HG02981 (cell line): ENCODE measurements at regions not wholly inside any gene's neighbourhood (a gene's known extent, or its start where the extent isn't known, plus 50 kb on each side); places are given as distances from the start of the nearest gene placed in this dataset.
"Not testable (repeated sequence)": the region's sequence is repeated elsewhere in the genome, so short reads cannot be mapped to it uniquely, and the experiment has no call there.

Experiments
- ATAC-seq: cut with Tn5 transposase; IDR thresholded peaks from one replicate; pipeline ENCODE4 v1.9.1; 2021; ENCODE audit warnings: mild to moderate bottlenecking, moderate library complexity; ENCODE audit not compliant: unreplicated experiment

DNA sequence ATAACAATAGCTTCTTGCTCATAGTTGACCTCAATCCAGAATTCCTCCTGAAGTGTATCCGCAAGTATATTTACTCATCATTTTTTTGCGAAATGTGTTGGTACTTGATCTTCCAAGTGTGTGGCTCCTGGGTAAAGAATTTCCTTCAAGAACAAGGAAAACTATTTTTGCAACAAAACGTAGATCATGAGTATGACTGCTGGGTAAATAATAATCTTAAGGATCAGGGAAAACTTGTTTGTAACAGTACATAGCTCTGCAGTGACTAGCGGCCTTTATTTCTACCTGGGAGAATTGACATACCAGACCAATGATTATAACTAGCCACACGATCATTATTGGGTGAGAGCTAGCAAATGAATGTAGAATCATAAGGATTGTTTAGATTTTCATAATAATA, 1311.7 kb downstream of the ARAP2 start:
- ATAC-seq, result no peak

DNA sequence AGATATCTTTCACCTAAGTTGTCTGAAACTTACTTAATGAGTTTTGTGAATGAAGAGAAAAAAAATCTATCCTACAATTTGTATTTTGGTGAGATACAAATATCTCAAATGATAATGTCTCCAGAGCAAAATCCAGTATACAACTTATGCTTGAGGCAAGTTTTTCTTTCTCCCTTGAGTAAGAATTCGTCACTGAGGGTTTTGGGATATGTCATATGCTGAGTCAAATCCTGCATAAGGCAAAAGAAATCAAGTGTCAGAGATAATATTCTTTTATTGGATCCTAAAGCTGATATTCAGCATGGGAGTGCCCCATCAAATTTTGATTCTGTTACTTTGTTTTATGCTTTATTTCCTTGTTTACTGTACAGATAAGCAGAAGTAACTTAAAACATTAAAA, 1308.6 kb downstream of the ARAP2 start:
- ATAC-seq, result no peak

DNA sequence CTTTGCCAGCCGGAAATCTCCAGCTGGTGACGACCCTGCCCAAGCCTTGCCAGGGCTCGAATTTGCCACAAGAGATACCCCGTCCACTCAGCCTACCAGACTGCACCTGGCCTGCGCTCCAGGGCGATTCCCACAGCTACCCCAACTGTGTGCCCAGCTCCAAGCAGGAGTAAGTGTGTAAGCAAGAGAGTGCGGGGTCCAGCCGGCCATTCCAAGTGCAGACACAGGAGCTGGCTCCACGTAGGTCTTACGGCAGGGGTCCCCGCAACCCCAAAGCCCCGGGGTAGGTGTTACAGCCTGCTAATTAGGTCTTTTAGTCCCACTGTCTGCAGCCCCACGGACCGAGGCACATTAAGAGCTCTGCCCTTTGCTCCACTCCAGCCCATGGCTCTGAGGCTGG, 1305.2 kb downstream of the ARAP2 start:
- ATAC-seq, result no peak

DNA sequence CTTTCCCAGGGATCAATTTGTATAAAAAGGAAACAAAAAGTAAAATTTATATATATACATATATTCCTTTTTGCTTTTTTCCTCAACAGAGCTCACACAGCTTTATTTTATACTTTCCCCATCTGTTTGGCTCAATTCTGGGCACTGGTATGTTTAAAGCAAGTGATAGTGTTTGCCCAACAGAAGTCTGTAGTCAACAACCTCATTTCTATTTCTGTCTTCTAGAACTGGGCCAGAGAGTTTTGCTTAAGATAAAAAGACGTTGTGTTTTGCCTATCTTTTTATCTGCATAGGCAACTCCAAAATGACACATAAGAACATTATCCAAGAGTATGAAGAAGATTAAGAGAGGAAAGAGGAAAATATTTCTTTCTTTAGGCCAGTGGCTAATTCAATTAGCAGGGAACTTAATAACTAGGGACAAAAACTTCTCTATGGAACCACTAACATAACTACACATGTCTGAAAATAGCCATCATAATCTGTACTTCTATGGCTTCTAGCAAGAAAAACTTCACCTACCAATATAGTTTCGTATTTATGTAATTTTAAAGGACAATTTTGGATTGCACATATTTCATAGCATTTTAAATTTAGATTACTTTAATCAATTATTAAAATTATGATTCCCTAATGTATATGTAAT, 1300.5 kb downstream of the ARAP2 start:
- ATAC-seq, result no peak

DNA sequence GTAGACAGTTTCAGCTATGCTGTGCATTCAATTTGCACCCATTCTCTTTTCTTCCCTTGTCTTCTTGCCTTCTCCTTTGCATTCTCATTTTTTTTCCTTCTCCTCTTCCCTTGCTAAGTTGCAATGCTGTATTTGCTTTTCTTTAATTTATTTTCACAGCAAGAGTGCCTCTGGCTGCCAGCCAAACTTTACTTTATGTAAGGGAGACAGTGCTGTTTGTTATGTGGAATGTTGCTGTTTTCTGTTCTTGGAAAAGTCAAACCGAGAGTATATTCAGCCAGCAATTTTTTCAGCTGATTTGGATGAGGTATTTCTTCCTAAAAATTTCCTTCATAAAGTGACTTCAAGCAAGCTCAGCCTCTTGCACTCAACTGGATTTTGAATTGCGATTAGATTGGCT, 1293.4 kb downstream of the ARAP2 start:
- ATAC-seq, result no peak

DNA sequence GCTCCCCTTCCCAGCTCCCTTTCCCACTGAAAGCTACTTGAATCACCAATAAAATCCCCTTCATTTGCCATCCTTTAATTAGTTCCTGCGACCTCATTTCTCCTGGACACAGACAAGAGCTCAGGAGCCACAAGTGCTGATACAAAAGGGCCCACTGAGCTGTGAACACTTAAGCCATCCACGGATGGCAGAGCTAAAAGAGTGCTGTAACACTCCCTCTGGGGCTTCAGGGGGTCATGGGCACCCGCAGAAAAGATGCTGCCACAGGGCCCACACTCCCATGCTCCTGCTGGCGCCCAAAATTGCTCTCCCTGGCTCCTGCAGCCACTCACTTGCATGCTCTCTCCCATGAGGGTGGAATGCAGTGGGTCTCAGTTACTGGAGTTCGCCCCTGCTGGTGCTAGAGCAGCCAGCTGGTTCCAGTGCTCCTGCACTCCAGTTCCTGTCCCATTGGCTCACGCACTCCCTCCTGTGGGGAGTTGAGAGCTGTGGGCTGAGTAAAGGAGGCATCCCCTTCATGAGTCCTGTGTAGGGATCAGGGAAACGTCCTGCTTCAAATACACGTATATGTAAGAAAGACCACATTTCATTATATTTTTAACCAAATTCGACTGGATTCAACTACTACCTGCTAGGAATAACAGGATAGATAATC, 1291.0 kb downstream of the ARAP2 start:
- no peak for ATAC-seq

DNA sequence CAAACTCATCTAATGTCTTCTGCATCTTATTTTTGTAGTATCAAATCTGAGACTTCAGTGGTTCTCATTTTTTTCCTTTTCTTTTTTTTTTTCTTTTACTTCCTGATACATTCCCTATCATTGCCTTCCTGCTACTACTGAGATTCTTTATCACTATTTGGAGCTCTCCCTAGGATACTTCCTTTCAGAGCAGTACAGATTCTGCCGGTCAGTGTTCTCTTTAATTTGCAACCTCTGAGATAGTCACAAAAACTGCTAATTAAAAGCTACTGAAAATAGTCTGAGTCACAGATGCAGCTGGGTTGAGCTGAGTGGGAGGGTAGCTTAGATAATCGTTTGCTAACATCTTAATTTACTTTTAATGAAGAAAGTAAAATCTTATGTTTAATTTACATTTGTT, 1279.7 kb downstream of the ARAP2 start:
- ATAC-seq, result no peak

DNA sequence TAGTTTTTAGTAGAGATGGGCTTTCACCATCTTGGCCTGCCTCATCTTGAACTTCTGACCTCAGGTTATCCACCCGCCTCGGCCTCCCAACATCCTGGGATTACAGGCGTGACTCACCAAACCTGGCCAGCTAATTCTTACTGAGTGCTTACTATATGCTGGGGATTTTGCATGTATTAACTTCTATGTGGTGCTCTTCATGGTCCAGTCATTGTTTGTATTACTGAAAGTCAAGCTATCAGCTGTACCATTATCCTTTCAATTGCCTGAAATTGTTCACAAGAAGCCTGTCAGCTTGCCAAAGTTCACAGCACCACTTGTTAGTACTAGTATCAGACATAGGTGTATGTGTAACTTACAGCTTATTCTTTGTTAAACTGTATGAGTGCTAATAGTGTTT, 1272.1 kb downstream of the ARAP2 start:
- no peak for ATAC-seq

DNA sequence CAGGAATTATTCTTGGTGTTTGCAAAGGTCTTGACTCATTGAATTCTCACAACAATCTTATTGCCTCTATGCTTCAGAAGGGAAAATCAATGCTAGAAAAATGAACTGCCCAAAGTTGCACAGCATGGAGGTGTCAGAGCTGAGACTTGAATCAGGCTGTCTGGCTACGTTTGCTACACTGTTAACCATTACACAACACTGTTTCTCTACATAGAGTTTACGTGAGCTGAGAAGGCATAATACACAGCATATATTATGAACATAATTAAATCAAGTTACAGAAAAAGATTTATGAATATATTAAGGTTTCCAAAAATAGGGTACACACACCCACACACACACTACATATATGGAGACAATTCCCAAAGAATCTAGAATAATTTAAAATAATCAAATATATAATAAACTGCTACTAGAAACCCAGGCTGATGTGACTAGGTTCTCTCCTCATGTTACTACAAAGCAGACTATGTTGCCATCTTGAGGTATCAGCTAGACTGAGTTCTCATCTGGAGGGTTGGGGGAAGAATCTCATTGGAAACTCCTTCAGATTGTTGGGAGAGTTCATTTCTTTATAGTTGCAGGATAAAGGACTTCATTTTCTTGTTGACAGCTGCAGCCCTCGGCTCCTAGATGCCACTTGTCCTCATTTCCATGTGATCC, 1270.5 kb downstream of the ARAP2 start:
- ATAC-seq, result no peak

DNA sequence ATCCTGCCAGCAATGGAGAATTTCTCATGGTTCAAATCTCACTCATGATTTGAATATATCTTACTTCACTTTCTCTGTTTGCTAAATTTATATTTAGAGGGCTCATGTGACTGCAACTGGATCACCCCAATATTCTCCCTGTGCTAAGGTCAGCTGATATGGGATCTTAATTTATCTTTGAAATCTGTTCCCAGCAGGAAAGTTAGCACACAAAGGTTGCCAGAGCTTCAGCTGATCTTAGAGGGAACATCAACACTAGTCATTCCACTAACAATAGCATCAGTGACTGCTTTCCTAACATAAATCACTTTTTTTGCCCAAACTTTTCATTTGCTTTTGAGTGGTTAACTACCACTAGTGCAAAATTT, 1270.0 kb downstream of the ARAP2 start:
- no peak for ATAC-seq

DNA sequence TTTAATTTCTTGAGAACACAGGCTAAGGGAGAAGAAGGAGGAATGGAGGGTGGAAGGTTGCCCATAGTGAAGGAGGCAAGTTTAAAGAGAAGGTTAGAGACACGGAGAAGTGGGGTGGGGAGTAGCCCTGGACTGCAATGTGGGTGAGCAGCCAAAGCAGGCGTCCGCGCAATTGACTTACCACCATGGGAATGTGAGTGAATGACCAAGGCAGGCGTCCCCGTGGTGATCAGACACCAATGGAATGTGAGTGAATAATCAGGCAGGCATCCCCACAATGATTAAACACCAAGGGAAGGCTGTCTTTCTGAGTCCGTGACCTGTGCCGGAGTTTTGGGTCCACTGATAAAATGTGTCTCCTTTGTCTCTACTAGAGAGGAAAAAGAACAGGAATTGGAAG, 1223.1 kb downstream of the ARAP2 start:
- ATAC-seq, result not testable (repeated sequence)

DNA sequence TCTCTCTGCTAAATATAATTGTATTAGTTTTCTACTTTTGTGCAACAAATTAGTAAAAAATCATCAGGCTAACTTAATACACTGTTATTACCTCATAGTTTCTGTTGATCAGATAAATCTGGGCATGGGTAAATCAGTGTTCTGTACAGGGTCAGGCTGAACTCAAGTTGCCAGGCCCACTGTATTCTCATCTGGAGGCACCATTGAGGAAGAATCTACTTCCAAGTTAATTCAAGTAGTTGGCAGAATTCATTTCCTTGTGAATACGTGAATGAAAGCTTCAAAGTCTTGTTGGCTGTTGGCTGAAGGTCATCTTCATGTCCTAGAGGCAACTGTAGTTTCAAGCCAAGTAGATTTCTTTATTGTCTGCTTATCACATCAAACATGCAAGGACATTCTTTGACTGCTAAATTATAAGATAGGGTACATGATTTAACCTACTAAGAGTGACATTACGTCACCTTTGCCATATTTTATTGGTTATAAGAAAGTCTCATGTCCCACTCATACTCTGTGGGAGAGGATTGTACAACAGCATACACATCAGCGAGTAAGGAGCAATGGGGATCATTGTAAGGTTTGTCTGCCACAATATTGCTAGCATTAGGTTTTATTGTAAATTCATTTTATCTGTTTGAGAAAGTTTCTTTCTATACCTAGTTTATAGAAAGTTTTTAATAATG, 1219.0 kb downstream of the ARAP2 start:
- ATAC-seq, result no peak

DNA sequence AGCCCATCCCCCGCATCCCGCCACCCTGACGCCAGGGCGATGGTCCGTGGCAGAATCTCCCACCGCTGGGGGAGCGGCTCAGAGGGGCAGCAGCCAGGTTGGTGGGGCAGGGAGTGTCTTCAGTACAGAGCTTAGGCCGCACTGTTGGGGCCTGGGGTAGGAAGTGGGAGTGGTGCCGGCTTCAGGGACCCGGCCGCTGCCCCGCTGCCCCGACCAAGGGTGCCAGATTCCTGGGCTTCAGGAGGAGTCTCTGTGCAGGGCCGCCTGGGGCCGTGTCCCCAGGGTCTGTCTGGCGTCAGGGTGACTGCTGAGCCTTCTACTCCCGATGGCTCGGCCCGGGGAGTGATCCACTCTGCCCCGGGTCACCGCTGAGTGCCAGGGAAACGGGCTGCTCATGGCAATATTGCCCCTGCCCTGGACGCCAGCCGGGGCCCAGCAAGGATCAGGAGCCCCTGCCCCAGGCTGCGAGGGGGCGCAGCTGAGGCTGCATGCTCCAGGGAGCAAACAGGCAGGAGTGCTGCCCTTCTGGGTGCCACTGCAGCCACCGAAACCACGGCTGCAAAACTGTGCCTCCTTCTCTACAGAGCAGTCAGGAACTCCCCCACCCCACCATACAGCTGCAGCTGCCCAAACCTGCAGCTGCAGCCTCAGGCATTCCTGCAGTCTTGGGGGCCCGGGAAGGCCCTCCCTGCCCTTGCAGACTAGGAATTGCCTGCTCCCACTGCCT, 1206.1 kb downstream of the ARAP2 start:
- no peak for ATAC-seq

DNA sequence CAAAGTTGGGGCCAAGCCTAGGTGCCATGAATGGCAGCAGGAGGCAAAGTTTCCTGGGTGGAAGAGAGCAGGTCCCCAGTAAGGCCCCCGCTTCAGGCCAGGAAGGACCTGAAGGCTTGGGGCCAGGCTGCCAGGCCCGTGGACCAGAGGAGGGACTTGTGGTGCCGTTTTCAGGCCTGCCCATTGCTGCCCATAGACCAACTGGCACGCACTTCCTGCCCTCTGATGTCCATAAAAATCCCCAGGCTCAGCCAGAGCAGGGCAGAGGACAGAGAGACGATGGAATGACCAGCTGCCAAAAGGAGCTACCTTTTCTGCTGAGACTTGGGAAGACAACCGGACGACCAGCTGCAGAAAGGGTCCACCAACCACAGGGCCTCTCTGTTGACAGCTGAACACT, 1205.5 kb downstream of the ARAP2 start:
- no peak for ATAC-seq

DNA sequence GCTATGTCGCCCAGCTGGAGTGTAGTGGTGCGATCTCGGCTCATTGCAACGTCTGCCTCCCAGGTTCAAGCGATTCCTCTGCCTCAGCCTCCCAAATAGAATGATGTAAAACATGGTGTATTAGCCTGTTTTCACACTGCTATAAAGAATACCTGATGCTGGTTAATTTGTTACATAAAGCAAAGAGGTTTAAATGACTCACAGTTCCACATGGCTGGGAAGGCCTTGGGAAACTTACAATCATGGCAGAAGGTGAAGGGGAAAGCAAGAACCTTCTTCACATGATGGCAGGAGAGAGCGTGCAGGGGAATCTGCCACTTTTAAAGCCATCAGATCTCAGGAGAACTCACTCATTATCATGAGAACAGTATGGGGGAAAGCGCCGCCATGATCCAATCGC, 1191.8 kb downstream of the ARAP2 start:
- ATAC-seq, result no peak

DNA sequence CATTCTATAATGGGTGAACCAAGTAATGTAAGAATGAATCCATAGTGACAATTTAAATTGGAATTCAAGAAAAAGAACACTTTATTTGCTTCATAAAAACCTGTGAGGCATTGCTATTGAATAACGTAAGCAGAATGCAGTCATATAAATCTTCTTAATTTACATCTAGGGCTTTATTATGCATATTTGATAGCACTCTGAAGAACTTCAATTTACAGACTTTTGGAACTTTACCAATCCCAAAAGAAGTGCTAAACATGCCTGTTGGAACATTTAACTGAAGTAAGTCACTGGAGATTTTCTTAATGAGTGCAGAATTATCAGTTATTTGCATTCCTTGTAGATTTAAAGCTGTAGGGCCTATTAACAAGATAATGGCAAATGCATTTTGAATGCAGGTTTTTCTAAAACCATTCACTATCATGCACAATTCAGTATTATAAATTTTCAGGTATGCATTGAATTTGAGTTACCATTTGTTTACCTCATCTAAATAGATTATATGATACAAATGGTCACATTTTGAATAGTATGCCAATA, 1181.2 kb downstream of the ARAP2 start:
- no peak for ATAC-seq

DNA sequence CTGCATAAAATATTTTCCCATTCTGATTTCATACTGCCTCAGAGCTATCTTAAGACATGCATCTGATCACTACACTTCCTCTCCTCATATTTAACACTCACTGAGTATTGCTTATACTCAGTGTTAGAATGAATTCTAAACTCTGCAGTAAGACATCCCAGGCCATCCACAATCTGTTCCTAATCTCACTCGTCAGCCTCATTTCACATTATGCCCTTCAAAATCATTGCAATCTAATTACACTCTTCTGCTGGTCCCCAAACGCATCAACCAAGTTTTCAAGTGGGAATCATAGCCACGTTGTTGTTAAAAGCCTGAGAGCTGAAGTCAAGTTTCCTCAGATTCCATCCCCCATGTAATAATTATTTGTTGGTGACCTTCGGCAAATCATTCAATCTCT, 1177.9 kb downstream of the ARAP2 start:
- ATAC-seq, result no peak

DNA sequence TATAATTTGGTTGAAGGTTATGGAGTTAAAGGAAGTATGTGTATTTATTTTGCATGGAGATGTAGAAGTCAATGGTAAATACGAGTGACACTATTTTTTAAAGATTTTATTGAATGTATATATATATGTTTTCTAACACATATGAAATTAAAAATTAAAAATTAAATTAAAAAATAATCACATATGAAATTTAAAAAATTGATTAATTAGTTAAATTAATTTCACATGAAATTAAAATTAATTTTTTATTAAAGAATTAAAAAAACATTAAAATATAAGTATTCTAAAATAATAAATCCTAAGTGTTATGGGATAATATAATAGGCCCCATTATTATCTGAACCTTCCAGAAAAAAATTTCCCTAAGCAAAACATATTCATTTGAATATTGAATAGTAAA, 1163.5 kb downstream of the ARAP2 start:
- ATAC-seq, result no peak

DNA sequence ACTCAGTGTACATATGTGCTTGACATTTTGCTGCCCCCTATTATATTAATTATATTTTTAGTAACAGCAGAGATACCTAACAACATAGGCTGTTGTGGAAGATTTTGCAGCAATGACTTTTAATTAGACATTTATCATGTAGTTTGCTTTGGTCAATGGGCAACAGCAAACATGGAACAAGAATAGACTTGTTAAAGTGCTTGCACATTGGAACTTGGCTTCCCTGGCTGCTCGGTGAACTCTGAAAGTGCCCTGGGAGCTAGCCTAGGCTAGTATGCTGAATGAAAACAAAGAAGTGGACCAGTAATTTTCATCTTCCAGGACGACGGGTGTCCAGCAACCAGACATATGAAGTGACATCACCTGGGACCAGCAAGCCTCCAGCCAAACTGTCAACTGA, 1157.1 kb downstream of the ARAP2 start:
- no peak for ATAC-seq

DNA sequence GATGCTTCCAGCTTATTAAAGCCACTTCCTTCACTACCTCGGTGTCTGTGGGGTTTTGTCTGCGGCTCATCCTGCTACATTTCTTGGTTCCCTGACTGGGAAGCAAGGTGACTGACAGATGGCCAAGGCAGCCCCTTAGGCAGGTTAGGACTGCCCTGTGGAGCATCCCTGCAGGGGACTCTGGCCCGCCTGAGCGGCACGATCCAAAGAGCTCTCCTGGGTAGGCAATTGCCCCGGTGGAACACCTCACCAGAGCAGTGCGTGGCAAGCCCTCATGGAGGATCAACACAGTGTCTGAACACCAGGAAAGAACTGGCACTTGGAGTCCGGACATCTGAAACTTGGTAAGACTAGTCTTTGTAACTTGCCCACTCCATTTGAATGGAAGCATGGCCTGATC, 1143.4 kb downstream of the ARAP2 start:
- ATAC-seq, result no peak

DNA sequence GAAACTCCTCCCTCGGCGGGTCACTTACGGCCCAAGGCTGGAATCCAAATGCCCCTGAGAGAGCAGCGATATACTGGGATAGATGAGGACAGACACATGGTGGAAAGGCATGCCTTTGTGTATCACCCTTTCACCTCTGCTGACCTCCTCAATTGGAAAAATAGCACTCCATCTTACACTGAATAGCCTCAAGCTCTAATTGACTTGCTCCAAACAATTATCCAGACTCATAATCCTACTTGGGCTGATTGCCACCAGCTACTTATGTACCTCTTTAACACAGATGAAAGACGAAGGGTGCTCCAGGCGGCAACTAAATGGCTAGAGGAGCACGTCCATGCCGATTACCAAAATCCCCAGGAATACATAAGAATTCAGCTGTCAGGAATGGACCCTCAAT, 1142.2 kb downstream of the ARAP2 start:
- no peak for ATAC-seq
